Epithelial cell of esophagus (primary cell): ENCODE measurements at regions not wholly inside any gene's neighbourhood (a gene's known extent, or its start where the extent isn't known, plus 50 kb on each side); places are given as distances from the start of the nearest gene placed in this dataset.

Experiments
- DNase-seq: peaks from one replicate; pipeline ENCODE4 v3.0.0; 2010; ENCODE audit warnings: low read depth
- H3K4me3 ChIP-seq: 2 replicates; pipeline ENCODE4 v1.5.1; 2011; ENCODE audit warnings: mild to moderate bottlenecking, low read length, control low read depth
- TF ChIP-seq, protein P1 (sequence below): IDR thresholded peaks from 2 replicates; pipeline ENCODE4 v1.5.1; 2011; ENCODE audit warnings: low read depth, mild to moderate bottlenecking, low read length, control low read depth, inconsistent platforms; ENCODE audit not compliant: insufficient read depth; ENCODE audit errors: missing control alignments

DNA sequence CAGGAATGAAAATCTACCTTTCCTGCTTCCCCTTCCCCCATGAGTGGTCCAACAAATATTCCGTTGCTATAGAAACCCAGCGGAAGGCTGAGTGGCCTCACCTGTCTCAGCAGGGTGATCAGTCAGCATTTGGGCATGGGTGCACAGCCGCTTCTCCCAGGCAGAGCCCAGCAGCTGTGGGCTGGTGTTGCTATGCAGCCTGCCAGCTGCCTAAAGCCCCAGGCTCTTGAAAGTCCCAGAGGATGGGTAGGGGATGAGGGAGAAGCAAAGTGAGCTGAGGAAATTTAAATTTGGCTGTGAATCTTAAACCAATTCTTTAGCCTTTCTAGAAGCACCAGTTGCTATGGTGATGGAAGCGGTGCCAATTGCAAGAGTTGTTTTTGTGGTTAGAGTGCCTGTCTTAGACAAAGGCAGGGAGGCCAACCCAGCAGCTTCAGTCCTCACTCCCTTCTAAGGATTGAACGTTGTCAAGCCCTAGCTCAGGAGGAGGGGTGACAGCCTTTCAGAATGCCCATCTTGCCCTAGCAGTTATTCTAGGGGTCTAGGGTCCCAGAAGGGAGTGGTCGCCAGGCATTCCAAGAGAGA, 151.5 kb upstream of the PITX1 start:
- TF ChIP-seq, protein P1, sequence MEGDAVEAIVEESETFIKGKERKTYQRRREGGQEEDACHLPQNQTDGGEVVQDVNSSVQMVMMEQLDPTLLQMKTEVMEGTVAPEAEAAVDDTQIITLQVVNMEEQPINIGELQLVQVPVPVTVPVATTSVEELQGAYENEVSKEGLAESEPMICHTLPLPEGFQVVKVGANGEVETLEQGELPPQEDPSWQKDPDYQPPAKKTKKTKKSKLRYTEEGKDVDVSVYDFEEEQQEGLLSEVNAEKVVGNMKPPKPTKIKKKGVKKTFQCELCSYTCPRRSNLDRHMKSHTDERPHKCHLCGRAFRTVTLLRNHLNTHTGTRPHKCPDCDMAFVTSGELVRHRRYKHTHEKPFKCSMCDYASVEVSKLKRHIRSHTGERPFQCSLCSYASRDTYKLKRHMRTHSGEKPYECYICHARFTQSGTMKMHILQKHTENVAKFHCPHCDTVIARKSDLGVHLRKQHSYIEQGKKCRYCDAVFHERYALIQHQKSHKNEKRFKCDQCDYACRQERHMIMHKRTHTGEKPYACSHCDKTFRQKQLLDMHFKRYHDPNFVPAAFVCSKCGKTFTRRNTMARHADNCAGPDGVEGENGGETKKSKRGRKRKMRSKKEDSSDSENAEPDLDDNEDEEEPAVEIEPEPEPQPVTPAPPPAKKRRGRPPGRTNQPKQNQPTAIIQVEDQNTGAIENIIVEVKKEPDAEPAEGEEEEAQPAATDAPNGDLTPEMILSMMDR = no peak
- H3K4me3 ChIP-seq = no peak overlapping the region
- DNase-seq = peak; percentile 32

DNA sequence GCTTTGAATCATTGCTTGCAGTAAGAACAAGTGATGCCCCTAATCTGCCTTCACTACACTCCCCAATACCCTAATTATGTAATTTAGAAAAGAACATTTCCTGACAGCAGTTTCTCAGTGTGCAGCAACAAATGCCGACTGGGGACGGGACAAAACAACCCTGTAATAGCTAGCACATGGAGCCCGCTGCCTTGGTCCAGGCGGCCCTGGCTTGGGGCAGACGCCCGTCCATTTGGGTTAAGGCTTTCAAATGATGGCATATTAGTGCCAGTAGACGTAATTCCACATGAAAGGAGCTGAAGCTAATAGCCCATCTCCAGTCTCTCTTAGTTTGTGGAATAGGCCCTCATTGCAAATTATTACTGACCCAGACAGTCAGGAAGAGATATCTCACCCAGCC, 150.6 kb upstream of the PITX1 start:
- no peak for DNase-seq
- H3K4me3 ChIP-seq = no peak overlapping the region
- TF ChIP-seq, protein P1 = no peak

DNA sequence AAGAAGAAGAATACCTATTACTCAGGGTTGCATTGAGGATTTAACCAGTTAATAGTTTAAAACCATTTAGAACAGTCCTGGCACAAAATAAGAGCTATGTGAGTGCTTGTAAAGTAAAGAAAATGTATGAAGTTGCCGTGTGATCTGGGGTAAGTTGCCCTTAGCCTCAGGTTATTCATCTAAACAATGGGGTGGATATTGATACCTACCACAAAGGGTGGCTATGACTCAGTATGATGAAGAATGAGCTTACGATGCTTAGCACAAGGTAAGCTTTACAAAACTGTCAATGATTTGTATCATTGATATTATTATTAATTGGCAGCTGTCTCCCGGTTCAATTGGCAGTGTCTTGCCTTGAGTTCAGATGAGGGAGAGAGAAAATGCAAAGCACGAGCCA, 149.4 kb upstream of the PITX1 start:
- TF ChIP-seq, protein P1 = no peak
- H3K4me3 ChIP-seq = no peak overlapping the region
- peak; percentile 50 for DNase-seq

DNA sequence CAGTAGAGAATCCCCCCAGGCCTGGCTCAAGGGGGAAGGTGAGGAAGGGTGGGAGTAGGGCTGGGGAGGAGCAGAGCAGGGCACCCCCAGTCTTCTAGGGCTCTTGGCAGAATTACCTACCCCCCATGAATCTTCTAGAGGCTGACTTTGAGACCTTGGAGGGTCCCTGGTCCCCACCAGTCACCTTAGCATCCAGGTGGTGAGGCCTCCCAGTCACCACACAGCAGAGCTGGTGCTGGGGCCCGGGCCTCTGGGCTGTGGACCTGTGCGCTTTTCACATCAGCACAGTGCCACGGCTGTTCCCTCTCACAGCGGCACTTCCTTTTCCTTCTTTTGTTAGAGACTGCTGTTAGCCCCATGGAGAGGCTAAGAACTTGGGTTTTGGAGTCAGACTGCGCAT, 148.6 kb upstream of the PITX1 start:
- TF ChIP-seq, protein P1 = no peak
- DNase-seq = no peak
- H3K4me3 ChIP-seq = no peak overlapping the region

DNA sequence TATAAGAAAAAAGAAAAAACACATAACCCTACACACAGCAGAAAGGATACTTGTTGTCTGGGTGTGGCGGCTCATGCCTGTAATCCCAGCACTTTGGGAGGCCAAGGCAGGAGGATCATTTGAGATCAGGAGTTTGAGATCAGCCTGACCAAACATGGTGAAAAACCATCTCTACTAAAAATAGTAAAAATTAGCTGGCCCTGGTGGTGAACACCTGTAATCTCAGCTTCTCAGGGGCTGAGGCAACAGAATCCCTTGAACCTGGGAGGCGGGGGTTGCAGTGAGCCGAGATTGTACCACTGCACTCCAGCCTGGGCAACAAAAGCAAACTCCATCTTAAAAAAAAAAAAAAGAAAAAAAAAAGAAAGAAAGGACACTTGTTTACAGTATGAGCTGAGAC, 147.6 kb upstream of the PITX1 start:
- no peak for DNase-seq
- TF ChIP-seq, protein P1 = no peak

DNA sequence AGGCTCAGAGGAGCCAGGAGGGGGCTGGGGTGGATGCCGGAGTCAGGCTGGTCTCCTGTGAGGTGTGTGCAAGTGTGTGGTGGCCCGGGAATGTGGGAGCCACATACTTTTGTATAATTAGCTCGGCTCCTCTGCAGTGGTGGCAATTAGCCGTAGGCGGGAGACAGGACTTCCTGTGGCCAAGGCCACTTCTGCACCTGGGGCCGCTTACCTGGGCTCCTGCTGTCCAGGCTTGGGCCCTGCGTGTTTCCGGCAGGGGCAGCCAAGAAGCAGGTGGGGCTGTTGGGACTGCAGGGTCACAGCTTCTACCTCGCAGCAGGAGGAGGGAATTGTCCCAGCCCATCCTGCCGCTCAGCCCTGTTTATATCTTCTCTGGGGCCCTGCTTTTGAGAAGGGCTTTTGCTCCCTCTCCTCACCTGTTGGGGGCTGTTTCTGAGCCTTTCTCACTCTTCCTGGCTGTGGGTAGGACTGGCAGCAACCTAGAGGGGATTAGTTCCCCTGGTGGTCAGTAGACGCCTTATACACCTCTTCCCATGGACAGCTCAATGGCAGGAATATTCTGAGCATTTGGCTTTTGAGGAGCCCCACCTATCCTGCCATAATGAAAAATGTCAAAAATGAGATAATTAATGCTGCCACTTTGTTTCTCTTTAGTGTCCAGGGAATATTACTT, 145.4 kb upstream of the PITX1 start:
- TF ChIP-seq, protein P1 = no peak
- DNase-seq = no peak
- H3K4me3 ChIP-seq = no peak overlapping the region

More for the DNA sequence above, 147.6 kb upstream of the PITX1 start:
- H3K4me3 ChIP-seq = no peak overlapping the region
